ENCODE measurements at regions not wholly inside any gene's neighbourhood (a gene's known extent, or its start where the extent isn't known, plus 50 kb on each side); places are given as distances from the start of the nearest gene placed in this dataset.
"Not testable (repeated sequence)": the region's sequence is repeated elsewhere in the genome, so short reads cannot be mapped to it uniquely, and the experiment has no call there.

- Histone ChIP-seq H3K4me1 (ENCODE audit: control insufficient read depth in 5 of 5, insufficient read depth in 5 of 5, low read length in 5 of 5) (peaks cover 0 to 10% (median 6%) of the 10 kb centered on the region in 5 donors), H3K27ac (ENCODE audit: low read depth, low read length) (no peak overlapping the region), H3K9ac (ENCODE audit: low read length in 5 of 5) (no peak overlapping the region), H3K36me3 (ENCODE audit: control insufficient read depth in 5 of 5, insufficient read depth in 5 of 5, low read length in 5 of 5) (no peaks in the 10 kb centered on the region), H3K9me3 (ENCODE audit: control insufficient read depth in 5 of 5, low read length in 5 of 5) (no peaks in the 10 kb centered on the region), H3K4me3 (ENCODE audit: low read depth in 1 of 5, low read length in 5 of 5) (no peak overlapping the region), H3K27me3 (ENCODE audit: control insufficient read depth in 5 of 5, insufficient read depth in 4 of 5, low read length in 5 of 5) (no peaks in the 10 kb centered on the region)
These were observed 94.1 kb upstream of the GOLGA8J start for GRCh38 chr15:29988701-29989100.

- Histone ChIP-seq H3K27ac (ENCODE audit: low read depth, low read length) (no peak overlapping the region), H3K4me3 (ENCODE audit: low read depth in 1 of 5, low read length in 5 of 5) (no peak overlapping the region), H3K4me1 (ENCODE audit: control insufficient read depth in 5 of 5, insufficient read depth in 5 of 5, low read length in 5 of 5) (peaks cover 0 to 10% (median 6%) of the 10 kb centered on the region in 5 donors), H3K9me3 (ENCODE audit: control insufficient read depth in 5 of 5, low read length in 5 of 5) (no peaks in the 10 kb centered on the region), H3K9ac (ENCODE audit: low read length in 5 of 5) (no peak overlapping the region), H3K36me3 (ENCODE audit: control insufficient read depth in 5 of 5, insufficient read depth in 5 of 5, low read length in 5 of 5) (no peaks in the 10 kb centered on the region), H3K27me3 (ENCODE audit: control insufficient read depth in 5 of 5, insufficient read depth in 4 of 5, low read length in 5 of 5) (no peaks in the 10 kb centered on the region)
These were observed 95.8 kb upstream of the GOLGA8J start for GRCh38 chr15:29986946-29987345.

- Histone ChIP-seq H3K9ac (ENCODE audit: low read length in 5 of 5) (no peak overlapping the region), H3K27me3 (ENCODE audit: control insufficient read depth in 5 of 5, insufficient read depth in 4 of 5, low read length in 5 of 5) (no peaks in the 10 kb centered on the region), H3K27ac (ENCODE audit: low read depth, low read length) (no peak overlapping the region), H3K4me3 (ENCODE audit: low read depth in 1 of 5, low read length in 5 of 5) (peak overlapping the region in 1 of 5 donors; percentile 9), H3K36me3 (ENCODE audit: control insufficient read depth in 5 of 5, insufficient read depth in 5 of 5, low read length in 5 of 5) (no peaks in the 10 kb centered on the region), H3K9me3 (ENCODE audit: control insufficient read depth in 5 of 5, low read length in 5 of 5) (no peaks in the 10 kb centered on the region), H3K4me1 (ENCODE audit: control insufficient read depth in 5 of 5, insufficient read depth in 5 of 5, low read length in 5 of 5) (peaks cover 0 to 7% (median 0%) of the 10 kb centered on the region in 5 donors)
These were observed 104.1 kb upstream of the GOLGA8J start for GRCh38 chr15:29978411-29979382.

- not testable (repeated sequence) for H3K4me3 ChIP-seq (ENCODE audit: low read depth in 1 of 5, low read length in 5 of 5); H3K27me3 ChIP-seq (ENCODE audit: control insufficient read depth in 5 of 5, insufficient read depth in 4 of 5, low read length in 5 of 5); H3K27ac ChIP-seq (ENCODE audit: low read depth, low read length); H3K9me3 ChIP-seq (ENCODE audit: control insufficient read depth in 5 of 5, low read length in 5 of 5); H3K36me3 ChIP-seq (ENCODE audit: control insufficient read depth in 5 of 5, insufficient read depth in 5 of 5, low read length in 5 of 5); H3K4me1 ChIP-seq (ENCODE audit: control insufficient read depth in 5 of 5, insufficient read depth in 5 of 5, low read length in 5 of 5); H3K9ac ChIP-seq (ENCODE audit: low read length in 5 of 5)
These were observed 108.7 kb upstream of the GOLGA8J start for GRCh38 chr15:29974056-29974455.

- peaks cover 7 to 20% (median 11%) of the 10 kb centered on the region in 5 donors for H3K27me3 ChIP-seq (ENCODE audit: control insufficient read depth in 5 of 5, insufficient read depth in 4 of 5, low read length in 5 of 5)
These were observed 110.7 kb upstream of the GOLGA8J start for GRCh38 chr15:29972051-29972450.

GRCh38 chr15:29970402-29970695 is 112.4 kb upstream of the GOLGA8J start:
- Histone ChIP-seq H3K9me3 (ENCODE audit: control insufficient read depth in 5 of 5, low read length in 5 of 5) (peaks cover 0 to 6% (median 0%) of the 10 kb centered on the region in 5 donors), H3K27ac (ENCODE audit: low read depth, low read length) (no peak overlapping the region), H3K9ac (ENCODE audit: low read length in 5 of 5) (no peak overlapping the region), H3K27me3 (ENCODE audit: control insufficient read depth in 5 of 5, insufficient read depth in 4 of 5, low read length in 5 of 5) (peaks cover 7 to 21% (median 11%) of the 10 kb centered on the region in 5 donors), H3K36me3 (ENCODE audit: control insufficient read depth in 5 of 5, insufficient read depth in 5 of 5, low read length in 5 of 5) (no peaks in the 10 kb centered on the region), H3K4me3 (ENCODE audit: low read depth in 1 of 5, low read length in 5 of 5) (no peak overlapping the region), H3K4me1 (ENCODE audit: control insufficient read depth in 5 of 5, insufficient read depth in 5 of 5, low read length in 5 of 5) (peaks cover 0 to 4% (median 4%) of the 10 kb centered on the region in 5 donors)

More at GRCh38 chr15:29972051-29972450, 110.7 kb upstream of the GOLGA8J start:
- H3K9me3 ChIP-seq (ENCODE audit: control insufficient read depth in 5 of 5, low read length in 5 of 5) = peaks cover 0 to 6% (median 0%) of the 10 kb centered on the region in 5 donors
- peaks cover 0 to 4% (median 4%) of the 10 kb centered on the region in 5 donors for H3K4me1 ChIP-seq (ENCODE audit: control insufficient read depth in 5 of 5, insufficient read depth in 5 of 5, low read length in 5 of 5)
- H3K4me3 ChIP-seq (ENCODE audit: low read depth in 1 of 5, low read length in 5 of 5) = no peak overlapping the region
- H3K27ac ChIP-seq (ENCODE audit: low read depth, low read length) = no peak overlapping the region
- no peak overlapping the region for H3K9ac ChIP-seq (ENCODE audit: low read length in 5 of 5)
- H3K36me3 ChIP-seq (ENCODE audit: control insufficient read depth in 5 of 5, insufficient read depth in 5 of 5, low read length in 5 of 5) = no peaks in the 10 kb centered on the region

- H3K9ac ChIP-seq (ENCODE audit: low read length in 5 of 5) = no peak overlapping the region
- H3K4me1 ChIP-seq (ENCODE audit: control insufficient read depth in 5 of 5, insufficient read depth in 5 of 5, low read length in 5 of 5) = peaks cover 0 to 4% (median 4%) of the 10 kb centered on the region in 5 donors
- no peak overlapping the region for H3K27ac ChIP-seq (ENCODE audit: low read depth, low read length)
- H3K9me3 ChIP-seq (ENCODE audit: control insufficient read depth in 5 of 5, low read length in 5 of 5) = peaks cover 0 to 6% (median 0%) of the 10 kb centered on the region in 5 donors
- H3K36me3 ChIP-seq (ENCODE audit: control insufficient read depth in 5 of 5, insufficient read depth in 5 of 5, low read length in 5 of 5) = no peaks in the 10 kb centered on the region
- H3K4me3 ChIP-seq (ENCODE audit: low read depth in 1 of 5, low read length in 5 of 5) = no peak overlapping the region
- peaks cover 7 to 23% (median 11%) of the 10 kb centered on the region in 5 donors for H3K27me3 ChIP-seq (ENCODE audit: control insufficient read depth in 5 of 5, insufficient read depth in 4 of 5, low read length in 5 of 5)
These were observed 113.0 kb upstream of the GOLGA8J start for GRCh38 chr15:29969562-29970401.

GRCh38 chr15:29968895-29969561 is 113.7 kb upstream of the GOLGA8J start:
- Histone ChIP-seq H3K27ac (ENCODE audit: low read depth, low read length) (no peak overlapping the region), H3K36me3 (ENCODE audit: control insufficient read depth in 5 of 5, insufficient read depth in 5 of 5, low read length in 5 of 5) (no peaks in the 10 kb centered on the region)

GRCh38 chr15:29968099-29968894 is 114.5 kb upstream of the GOLGA8J start:
- H3K27ac ChIP-seq (ENCODE audit: low read depth, low read length) = no peak overlapping the region
- H3K4me1 ChIP-seq (ENCODE audit: control insufficient read depth in 5 of 5, insufficient read depth in 5 of 5, low read length in 5 of 5) = peaks cover 0 to 4% (median 4%) of the 10 kb centered on the region in 5 donors
- peaks cover 7 to 23% (median 11%) of the 10 kb centered on the region in 5 donors for H3K27me3 ChIP-seq (ENCODE audit: control insufficient read depth in 5 of 5, insufficient read depth in 4 of 5, low read length in 5 of 5)
- peaks cover 0 to 6% (median 0%) of the 10 kb centered on the region in 5 donors for H3K9me3 ChIP-seq (ENCODE audit: control insufficient read depth in 5 of 5, low read length in 5 of 5)
- no peak overlapping the region for H3K9ac ChIP-seq (ENCODE audit: low read length in 5 of 5)
- no peaks in the 10 kb centered on the region for H3K36me3 ChIP-seq (ENCODE audit: control insufficient read depth in 5 of 5, insufficient read depth in 5 of 5, low read length in 5 of 5)
- H3K4me3 ChIP-seq (ENCODE audit: low read depth in 1 of 5, low read length in 5 of 5) = peak overlapping the region in 4 of 5 donors; percentile 43 to 49 (median 48)

More at GRCh38 chr15:29968895-29969561, 113.7 kb upstream of the GOLGA8J start:
- Histone ChIP-seq H3K4me1 (ENCODE audit: control insufficient read depth in 5 of 5, insufficient read depth in 5 of 5, low read length in 5 of 5) (peaks cover 0 to 4% (median 4%) of the 10 kb centered on the region in 5 donors), H3K4me3 (ENCODE audit: low read depth in 1 of 5, low read length in 5 of 5) (peak overlapping the region in 3 of 5 donors; percentile 45 to 49 (median 49)), H3K9ac (ENCODE audit: low read length in 5 of 5) (no peak overlapping the region), H3K9me3 (ENCODE audit: control insufficient read depth in 5 of 5, low read length in 5 of 5) (peaks cover 0 to 6% (median 0%) of the 10 kb centered on the region in 5 donors), H3K27me3 (ENCODE audit: control insufficient read depth in 5 of 5, insufficient read depth in 4 of 5, low read length in 5 of 5) (peaks cover 7 to 23% (median 11%) of the 10 kb centered on the region in 5 donors)
